Hindlimb muscle (tissue), 1 donor: ENCODE measurements at regions not wholly inside any gene's neighbourhood (a gene's known extent, or its start where the extent isn't known, plus 50 kb on each side); places are given as distances from the start of the nearest gene placed in this dataset.

Source experiments
- DNase-seq: peaks from one replicate; pipeline ENCODE4 v3.0.0-alpha.2; 2013

- no peak for DNase-seq
Measured at GRCh38 chr2:239776436-239777005, 248.6 kb downstream of the NDUFA10 start.

GRCh38 chr2:239775623-239776435, 249.3 kb downstream of the NDUFA10 start:
- no peak for DNase-seq

GRCh38 chr2:239774933-239775622, 250.1 kb downstream of the NDUFA10 start:
- no peak for DNase-seq

GRCh38 chr2:239774142-239774462, 251.0 kb downstream of the NDUFA10 start:
- DNase-seq, result no peak

GRCh38 chr2:239773228-239774141, 251.7 kb downstream of the NDUFA10 start:
- DNase-seq, result no peak

- DNase-seq, result no peak
Measured at GRCh38 chr2:239772721-239773120, 252.4 kb downstream of the NDUFA10 start.

- no peak for DNase-seq
Measured at GRCh38 chr2:239770246-239770639, 254.9 kb downstream of the NDUFA10 start.

- DNase-seq, result no peak
Measured at GRCh38 chr2:239769554-239770245, 255.4 kb downstream of the NDUFA10 start.

GRCh38 chr2:239768907-239769553, 256.1 kb downstream of the NDUFA10 start:
- no peak for DNase-seq

- no peak for DNase-seq
Measured at GRCh38 chr2:239768031-239768790, 256.9 kb downstream of the NDUFA10 start.

- no peak for DNase-seq
Measured at GRCh38 chr2:239767021-239767905, 257.9 kb downstream of the NDUFA10 start.

GRCh38 chr2:239765911-239766310, 259.2 kb downstream of the NDUFA10 start:
- no peak for DNase-seq

- DNase-seq, result no peak
Measured at GRCh38 chr2:239765076-239765845, 259.9 kb downstream of the NDUFA10 start.

GRCh38 chr2:239763433-239764097, 261.6 kb downstream of the NDUFA10 start:
- no peak for DNase-seq

- peak; percentile 49 for DNase-seq
Measured at GRCh38 chr2:239762655-239763269, 262.4 kb downstream of the NDUFA10 start.

GRCh38 chr2:239762106-239762505, 263.0 kb downstream of the NDUFA10 start:
- DNase-seq, result no peak

- DNase-seq, result no peak
Measured at GRCh38 chr2:239760596-239760995, 264.5 kb downstream of the NDUFA10 start.
